Liver (tissue), 7 donors: ENCODE measurements at regions not wholly inside any gene's neighbourhood (a gene's known extent, or its start where the extent isn't known, plus 50 kb on each side); places are given as distances from the start of the nearest gene placed in this dataset.

Source experiments
- DNase-seq: peaks from one replicate; pipeline ENCODE4 v3.0.0-alpha.2; 2017; ENCODE audit warnings: low spot score
- H3K27ac ChIP-seq, 2 donors: one replicate each; pipeline ENCODE4 v1.7.0; 2013; ENCODE audit warnings: inconsistent platforms in 2 of 2, low read length in 2 of 2, control low read depth in 1 of 2, low read depth in 1 of 2, mild to moderate bottlenecking in 1 of 2
- H3K27me3 ChIP-seq, 4 donors: one replicate each; pipeline versions ENCODE4 v1.6.1 to v1.7.0; 2013; ENCODE audit warnings: low read length in 3 of 4, inconsistent platforms in 1 of 4, mild to moderate bottlenecking in 1 of 4, moderate library complexity in 1 of 4; ENCODE audit not compliant: control insufficient read depth in 4 of 4, insufficient read depth in 4 of 4
- H3K36me3 ChIP-seq, 4 donors: one replicate each; pipeline versions ENCODE4 v1.6.1 to v1.7.0; 2013; ENCODE audit warnings: low read length in 3 of 4, mild to moderate bottlenecking in 3 of 4, low read depth in 1 of 4, moderate library complexity in 1 of 4; ENCODE audit not compliant: control insufficient read depth in 4 of 4, insufficient read depth in 3 of 4
- H3K4me1 ChIP-seq, 4 donors: one replicate each; pipeline versions ENCODE4 v1.6.1 to v1.7.0; 2013; ENCODE audit warnings: low read length in 3 of 4, mild to moderate bottlenecking in 3 of 4, moderate library complexity in 1 of 4; ENCODE audit not compliant: control insufficient read depth in 4 of 4, insufficient read depth in 4 of 4
- H3K4me3 ChIP-seq, 3 donors: one replicate each; pipeline versions ENCODE4 v1.6.1 to v1.7.0; 2013; ENCODE audit warnings: low read length in 3 of 3, control low read depth in 1 of 3, low read depth in 1 of 3, mild to moderate bottlenecking in 1 of 3
- H3K9ac ChIP-seq, 2 donors: one replicate each; pipeline ENCODE4 v1.7.0; 2013; ENCODE audit warnings: low read length in 2 of 2, mild to moderate bottlenecking in 2 of 2, moderate library complexity in 2 of 2, control low read depth in 1 of 2, low read depth in 1 of 2
- H3K9me3 ChIP-seq, 4 donors: one replicate each; pipeline versions ENCODE4 v1.6.1 to v1.7.0; 2013; ENCODE audit warnings: low read length in 3 of 4; ENCODE audit not compliant: control insufficient read depth in 4 of 4
- EGR1 ChIP-seq, 2 donors: IDR thresholded peaks; 2 replicates each; pipeline ENCODE4 v1.6.1; 2016 to 2018; ENCODE audit warnings: antibody characterized with exemption in 2 of 2, low read depth in 2 of 2
- FOXA1 ChIP-seq: IDR thresholded peaks from 2 replicates; pipeline ENCODE4 v1.6.1; 2016; ENCODE audit warnings: antibody characterized with exemption
- FOXA2 ChIP-seq: IDR thresholded peaks from 2 replicates; pipeline ENCODE4 v1.6.1; 2016; ENCODE audit warnings: antibody characterized with exemption
- GABPA ChIP-seq, 2 donors: IDR thresholded peaks in 1 of 2; conservative IDR thresholded peaks in 1 of 2; 2 replicates each; pipeline ENCODE4 v1.6.1; 2016; ENCODE audit warnings: antibody characterized with exemption in 2 of 2, mild to moderate bottlenecking in 1 of 2, moderate library complexity in 1 of 2
- HNF4A ChIP-seq, 2 donors: conservative IDR thresholded peaks; 2 replicates each; pipeline ENCODE4 v1.6.1; 2016; ENCODE audit warnings: antibody characterized with exemption in 2 of 2, mild to moderate bottlenecking in 2 of 2
- MAX ChIP-seq: IDR thresholded peaks from 2 replicates; pipeline ENCODE4 v1.6.1; 2016; ENCODE audit warnings: antibody characterized with exemption
- NR2F2 ChIP-seq: IDR thresholded peaks from 2 replicates; pipeline ENCODE4 v1.6.1; 2016; ENCODE audit warnings: antibody characterized with exemption
- RAD21 ChIP-seq, 2 donors: IDR thresholded peaks; 2 replicates each; pipeline ENCODE4 v1.6.1; 2016; ENCODE audit warnings: antibody characterized with exemption in 2 of 2, mild to moderate bottlenecking in 2 of 2
- REST ChIP-seq: IDR thresholded peaks from 2 replicates; pipeline ENCODE4 v1.6.1; 2016; ENCODE audit warnings: antibody characterized with exemption, mild to moderate bottlenecking
- RXRA ChIP-seq, 2 donors: IDR thresholded peaks; 2 replicates each; pipeline ENCODE4 v1.6.1; 2017 to 2018; ENCODE audit warnings: antibody characterized with exemption in 2 of 2, mild to moderate bottlenecking in 1 of 2
- SP1 ChIP-seq: IDR thresholded peaks from 2 replicates; pipeline ENCODE4 v1.6.1; 2018; ENCODE audit warnings: antibody characterized with exemption, mild to moderate bottlenecking
- WGBS: extraction: QIAGEN DNeasy Blood & Tissue Kit; methylation state at CpG from one replicate; pipeline ENCODE4 v1.1.7; 2013; 5-methylcytosine and 5-hydroxymethylcytosine counted together
- donor health status: healthy.
- donor health status: healthy.
- donor health status: healthy.
- donor health status: healthy.

- 93% methylated on average over 15 of the region's 15 CpGs for WGBS
- H3K9me3 ChIP-seq: no peaks in the 10 kb centered on the region
Observed at GRCh38 chr6:1237636-1238035, 74.3 kb upstream of the FOXQ1 start.

GRCh38 chr6:1235825-1236224, 76.1 kb upstream of the FOXQ1 start:
- no peak overlapping the region for H3K9ac ChIP-seq
- DNase-seq: no peak
- TF ChIP-seq FOXA1: no peak
- TF ChIP-seq MAX: no peak
- TF ChIP-seq EGR1 (IDR thresholded peaks at IDR 0.05; ENCODE audit: low read depth in 2 of 2): no peak
- TF ChIP-seq REST: no peak
- no peak for TF ChIP-seq RXRA (IDR thresholded peaks at IDR 0.05)
- TF ChIP-seq SP1: no peak
- TF ChIP-seq NR2F2: no peak
- no peak for TF ChIP-seq FOXA2
- TF ChIP-seq GABPA (IDR thresholded peaks at IDR 0.05 in 1 of 2, conservative IDR thresholded peaks at IDR 0.05 in 1 of 2): no peak
- H3K36me3 ChIP-seq: no peaks in the 10 kb centered on the region
- H3K27ac ChIP-seq: no peak overlapping the region
- H3K4me3 ChIP-seq: no peak overlapping the region
- WGBS: 87% methylated on average over 6 of the region's 6 CpGs
- H3K27me3 ChIP-seq: peaks cover 0 to 2% (median 0%) of the 10 kb centered on the region in 4 donors
- peaks cover 0 to 7% (median 4%) of the 10 kb centered on the region in 4 donors for H3K4me1 ChIP-seq
- H3K9me3 ChIP-seq: no peaks in the 10 kb centered on the region

More at GRCh38 chr6:1237636-1238035, 74.3 kb upstream of the FOXQ1 start:
- Histone ChIP-seq H3K4me3 (no peak overlapping the region), H3K27me3 (peaks cover 0 to 2% (median 0%) of the 10 kb centered on the region in 4 donors), H3K4me1 (no peaks in the 10 kb centered on the region), H3K9ac (no peak overlapping the region), H3K27ac (no peak overlapping the region), H3K36me3 (no peaks in the 10 kb centered on the region)
- DNase-seq: no peak
- TF ChIP-seq FOXA2: no peak
- no peak for TF ChIP-seq RXRA (IDR thresholded peaks at IDR 0.05)
- no peak for TF ChIP-seq MAX
- TF ChIP-seq RAD21 (IDR thresholded peaks at IDR 0.05): no peak
- no peak for TF ChIP-seq REST
- no peak for TF ChIP-seq HNF4A (conservative IDR thresholded peaks at IDR 0.05)
